ENCODE measurements at regions not wholly inside any gene's neighbourhood (a gene's known extent, or its start where the extent isn't known, plus 50 kb on each side); places are given as distances from the start of the nearest gene placed in this dataset.

DNA sequence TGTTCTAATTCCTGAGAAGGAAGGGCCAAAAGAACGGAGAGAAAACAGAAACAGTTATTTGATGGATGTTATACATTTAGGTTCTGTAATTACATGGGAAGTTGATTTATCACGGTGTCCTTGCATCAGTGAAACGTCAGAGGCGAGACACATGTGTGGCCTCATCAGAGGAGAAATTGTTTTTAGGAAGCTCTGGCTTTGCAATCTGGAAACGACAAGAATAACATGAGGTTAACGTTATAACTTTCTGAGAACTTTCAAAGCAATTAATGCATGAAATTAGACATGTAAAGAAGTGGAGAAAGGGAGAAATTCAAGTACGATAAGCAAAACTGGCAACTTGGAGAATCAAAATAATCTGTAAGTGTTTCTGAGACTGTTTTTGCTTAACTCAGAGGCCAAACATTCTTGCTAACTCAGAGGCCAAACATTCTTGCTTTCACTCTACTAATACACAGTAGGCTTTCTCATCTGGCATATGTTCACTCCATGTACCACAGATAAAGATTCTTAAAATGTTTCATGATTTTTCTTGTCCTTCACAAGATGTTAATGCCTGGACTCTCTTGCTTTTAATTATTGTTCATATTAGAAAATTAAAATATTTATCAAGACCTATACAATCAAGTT, 933.0 kb downstream of the TLE4 start:
- Histone ChIP-seq H3K4me3 (no peak overlapping the region), H3K36me3 (ENCODE audit: insufficient read depth in 1 of 2, low read depth in 1 of 2) (no peaks in the 10 kb centered on the region), H3K27ac (no peak overlapping the region), H3K4me1 (peaks cover 5% of the 10 kb centered on the region), H3K9me3 (no peaks in the 10 kb centered on the region), H3K27me3 (ENCODE audit: insufficient read depth in 3 of 3, low read length in 2 of 3) (no peaks in the 10 kb centered on the region)
- ATAC-seq = no peak
- WGBS, 3 donors = 20 to 31% (median 23%) methylated on average over 7 of the region's 7 CpGs
- TF ChIP-seq, protein P1, sequence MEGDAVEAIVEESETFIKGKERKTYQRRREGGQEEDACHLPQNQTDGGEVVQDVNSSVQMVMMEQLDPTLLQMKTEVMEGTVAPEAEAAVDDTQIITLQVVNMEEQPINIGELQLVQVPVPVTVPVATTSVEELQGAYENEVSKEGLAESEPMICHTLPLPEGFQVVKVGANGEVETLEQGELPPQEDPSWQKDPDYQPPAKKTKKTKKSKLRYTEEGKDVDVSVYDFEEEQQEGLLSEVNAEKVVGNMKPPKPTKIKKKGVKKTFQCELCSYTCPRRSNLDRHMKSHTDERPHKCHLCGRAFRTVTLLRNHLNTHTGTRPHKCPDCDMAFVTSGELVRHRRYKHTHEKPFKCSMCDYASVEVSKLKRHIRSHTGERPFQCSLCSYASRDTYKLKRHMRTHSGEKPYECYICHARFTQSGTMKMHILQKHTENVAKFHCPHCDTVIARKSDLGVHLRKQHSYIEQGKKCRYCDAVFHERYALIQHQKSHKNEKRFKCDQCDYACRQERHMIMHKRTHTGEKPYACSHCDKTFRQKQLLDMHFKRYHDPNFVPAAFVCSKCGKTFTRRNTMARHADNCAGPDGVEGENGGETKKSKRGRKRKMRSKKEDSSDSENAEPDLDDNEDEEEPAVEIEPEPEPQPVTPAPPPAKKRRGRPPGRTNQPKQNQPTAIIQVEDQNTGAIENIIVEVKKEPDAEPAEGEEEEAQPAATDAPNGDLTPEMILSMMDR (IDR thresholded peaks at IDR 0.05) = no peak
- intact Hi-C loops (cut with DNase I) = no loop called here
- DNase-seq = no peak

DNA sequence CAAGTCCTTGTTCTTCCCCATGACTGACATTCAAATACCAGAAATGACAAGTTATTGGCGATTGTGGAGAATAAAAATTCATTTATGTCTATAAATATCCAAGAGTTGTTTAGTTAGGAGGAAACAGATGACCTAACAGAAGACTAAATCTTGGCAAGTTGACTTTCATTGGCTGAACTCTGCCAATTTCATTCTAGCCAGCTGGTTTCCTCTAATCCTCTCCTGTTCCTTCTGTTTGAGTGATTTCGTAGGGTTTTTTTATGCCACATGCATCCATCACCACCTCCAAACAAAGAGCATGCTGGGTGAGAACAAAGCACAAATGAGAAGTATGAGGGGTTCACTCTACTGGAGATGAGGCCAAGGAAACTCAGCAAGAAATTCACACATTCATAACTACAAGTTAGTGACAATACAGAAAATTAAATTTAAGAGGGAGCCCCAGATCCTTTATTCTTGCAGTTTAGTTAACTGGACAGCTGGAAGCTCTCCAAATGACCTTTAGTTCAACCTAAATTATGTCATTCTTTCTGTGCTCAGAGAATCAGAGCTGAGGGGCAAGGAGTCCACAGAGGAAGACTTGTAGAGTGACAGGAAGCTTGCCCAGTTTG, 932.0 kb downstream of the TLE4 start:
- peaks cover 5% of the 10 kb centered on the region for H3K4me1 ChIP-seq
- H3K36me3 ChIP-seq (ENCODE audit: insufficient read depth in 1 of 2, low read depth in 1 of 2) = no peaks in the 10 kb centered on the region
- DNase-seq (no peak), ATAC-seq (no peak)
- TF ChIP-seq, protein P1 (IDR thresholded peaks at IDR 0.05) = no peak
- no peak overlapping the region for H3K27ac ChIP-seq
- H3K9me3 ChIP-seq = no peaks in the 10 kb centered on the region
- H3K27me3 ChIP-seq (ENCODE audit: insufficient read depth in 3 of 3, low read length in 2 of 3) = no peaks in the 10 kb centered on the region
- WGBS, 3 donors = 7 to 13% (median 9%) methylated on average over 2 of the region's 2 CpGs
- intact Hi-C loops (cut with DNase I) = no loop called here
- H3K4me3 ChIP-seq = no peak overlapping the region

DNA sequence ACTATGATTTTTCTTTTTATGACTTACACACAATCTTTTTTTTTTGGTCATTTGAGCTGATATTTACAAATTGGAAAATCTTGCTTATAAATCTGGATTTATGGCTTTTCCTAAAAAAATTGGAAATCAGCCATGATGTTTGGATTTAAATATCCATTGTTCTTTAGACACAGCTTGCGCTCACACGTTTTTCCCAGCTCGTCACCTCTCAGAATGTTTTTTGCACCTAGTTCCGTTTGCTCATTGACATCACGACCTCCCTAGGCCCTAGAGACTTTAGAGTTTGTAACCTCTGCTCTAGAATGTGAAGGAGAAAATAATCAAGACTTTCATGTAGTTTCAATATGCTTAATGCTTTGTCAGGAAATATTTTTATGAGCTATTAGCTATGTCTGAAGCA, 930.5 kb downstream of the TLE4 start:
- TF ChIP-seq, protein P1 (IDR thresholded peaks at IDR 0.05) = no peak
- H3K4me1 ChIP-seq = peaks cover 5% of the 10 kb centered on the region
- ATAC-seq (no peak), DNase-seq (no peak)
- WGBS, 3 donors = 65 to 75% (median 69%) methylated on average over 5 of the region's 5 CpGs
- no peak overlapping the region for H3K4me3 ChIP-seq
- H3K27me3 ChIP-seq (ENCODE audit: insufficient read depth in 3 of 3, low read length in 2 of 3) = no peaks in the 10 kb centered on the region
- no peaks in the 10 kb centered on the region for H3K36me3 ChIP-seq (ENCODE audit: insufficient read depth in 1 of 2, low read depth in 1 of 2)
- H3K27ac ChIP-seq = no peak overlapping the region
- no peaks in the 10 kb centered on the region for H3K9me3 ChIP-seq
- intact Hi-C loops (cut with DNase I) = no loop called here

DNA sequence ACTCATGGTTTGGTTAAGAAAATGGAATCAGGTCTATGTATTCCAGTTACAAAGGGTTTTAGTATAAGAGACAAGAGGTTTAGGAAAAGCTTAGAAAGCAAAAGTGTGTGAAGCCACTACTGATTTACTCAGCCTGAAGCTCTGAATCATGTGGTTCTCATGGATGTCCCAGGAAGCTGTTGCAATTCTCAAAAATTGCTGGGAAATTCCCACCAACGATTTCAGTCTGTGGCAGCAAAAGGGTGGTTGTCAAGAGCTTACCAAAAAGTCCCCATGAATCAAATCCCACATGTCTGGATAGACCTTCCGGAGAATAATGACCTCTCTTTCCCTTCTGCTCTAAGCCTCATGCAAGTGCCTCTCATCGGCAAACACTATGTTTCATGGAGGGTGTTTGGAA, 929.9 kb downstream of the TLE4 start:
- intact Hi-C loops (cut with DNase I) = no loop called here
- H3K4me3 ChIP-seq = no peak overlapping the region
- TF ChIP-seq, protein P1 (IDR thresholded peaks at IDR 0.05) = no peak
- ATAC-seq = no peak
- no peak overlapping the region for H3K27ac ChIP-seq
- DNase-seq = no peak
- no peaks in the 10 kb centered on the region for H3K36me3 ChIP-seq (ENCODE audit: insufficient read depth in 1 of 2, low read depth in 1 of 2)
- 22 to 43% (median 27%) methylated on average over 3 of the region's 3 CpGs for WGBS, 3 donors
- no peaks in the 10 kb centered on the region for H3K9me3 ChIP-seq
- peaks cover 5% of the 10 kb centered on the region for H3K4me1 ChIP-seq
- no peaks in the 10 kb centered on the region for H3K27me3 ChIP-seq (ENCODE audit: insufficient read depth in 3 of 3, low read length in 2 of 3)

DNA sequence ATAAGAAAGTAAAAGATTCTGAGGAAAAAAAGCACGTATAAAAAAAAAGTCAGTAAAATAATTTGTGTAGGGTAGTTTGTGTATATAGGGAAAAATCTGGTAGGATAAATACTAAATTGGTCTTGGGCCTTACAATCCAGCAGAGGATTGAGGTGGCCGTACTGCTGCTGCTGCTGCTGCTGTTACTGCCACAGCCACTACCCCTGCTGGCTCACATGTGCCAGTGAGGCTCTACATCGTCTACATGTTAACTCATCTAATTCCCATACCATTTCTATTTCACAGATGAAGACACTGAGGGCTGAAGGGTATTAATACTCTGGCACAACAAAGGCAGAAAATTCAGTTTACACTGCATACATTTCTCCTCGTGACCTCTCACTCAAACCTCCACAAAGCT, 928.5 kb downstream of the TLE4 start:
- TF ChIP-seq, protein P1 (IDR thresholded peaks at IDR 0.05) = no peak
- Histone ChIP-seq H3K36me3 (ENCODE audit: insufficient read depth in 1 of 2, low read depth in 1 of 2) (no peaks in the 10 kb centered on the region), H3K27ac (no peak overlapping the region), H3K4me1 (peaks cover 5% of the 10 kb centered on the region), H3K27me3 (ENCODE audit: insufficient read depth in 3 of 3, low read length in 2 of 3) (no peaks in the 10 kb centered on the region), H3K4me3 (no peak overlapping the region), H3K9me3 (no peaks in the 10 kb centered on the region)
- intact Hi-C loops (cut with DNase I) = no loop called here
- 82 to 97% (median 89%) methylated on average over 4 of the region's 4 CpGs for WGBS, 3 donors
- ATAC-seq (no peak), DNase-seq (no peak)
